ENCODE measurements at regions not wholly inside any gene's neighbourhood (a gene's known extent, or its start where the extent isn't known, plus 50 kb on each side); places are given as distances from the start of the nearest gene placed in this dataset.

GRCh38 chr9:73239570-73240265 lies 88.1 kb downstream of the ANXA1 start:
- TF ChIP-seq CTCF (conservative IDR thresholded peaks at IDR 0.05): no peak
- TF ChIP-seq ZFX (IDR thresholded peaks at IDR 0.05): no peak

Measured in C4-2B (cell line).